ENCODE measurements at regions not wholly inside any gene's neighbourhood (a gene's known extent, or its start where the extent isn't known, plus 50 kb on each side); places are given as distances from the start of the nearest gene placed in this dataset.

DNA sequence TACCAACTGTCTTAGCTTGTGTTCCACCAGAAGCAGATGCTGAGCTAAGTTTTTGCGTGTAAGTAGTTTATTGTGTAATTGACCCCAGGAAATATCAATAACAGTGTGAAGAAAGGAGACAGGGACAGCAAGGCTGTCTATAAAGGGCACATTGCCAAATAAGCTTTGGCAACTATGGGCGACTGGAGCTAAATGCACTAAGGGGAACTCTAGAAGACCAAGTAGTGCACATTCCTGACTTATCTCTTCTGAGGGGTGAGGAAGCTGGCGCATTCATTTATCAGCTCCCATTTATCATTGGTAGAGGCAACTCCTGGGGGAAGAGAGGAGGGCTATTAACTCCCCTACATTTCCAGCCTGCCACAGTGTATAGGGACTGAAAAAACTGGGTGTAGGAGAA, 135.0 kb downstream of the DLEU7 start:
- TF ChIP-seq, protein P1, sequence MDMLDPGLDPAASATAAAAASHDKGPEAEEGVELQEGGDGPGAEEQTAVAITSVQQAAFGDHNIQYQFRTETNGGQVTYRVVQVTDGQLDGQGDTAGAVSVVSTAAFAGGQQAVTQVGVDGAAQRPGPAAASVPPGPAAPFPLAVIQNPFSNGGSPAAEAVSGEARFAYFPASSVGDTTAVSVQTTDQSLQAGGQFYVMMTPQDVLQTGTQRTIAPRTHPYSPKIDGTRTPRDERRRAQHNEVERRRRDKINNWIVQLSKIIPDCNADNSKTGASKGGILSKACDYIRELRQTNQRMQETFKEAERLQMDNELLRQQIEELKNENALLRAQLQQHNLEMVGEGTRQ (IDR thresholded peaks at IDR 0.05; ENCODE audit: low read depth, low read length), result no peak
- TF ChIP-seq, protein P2, sequence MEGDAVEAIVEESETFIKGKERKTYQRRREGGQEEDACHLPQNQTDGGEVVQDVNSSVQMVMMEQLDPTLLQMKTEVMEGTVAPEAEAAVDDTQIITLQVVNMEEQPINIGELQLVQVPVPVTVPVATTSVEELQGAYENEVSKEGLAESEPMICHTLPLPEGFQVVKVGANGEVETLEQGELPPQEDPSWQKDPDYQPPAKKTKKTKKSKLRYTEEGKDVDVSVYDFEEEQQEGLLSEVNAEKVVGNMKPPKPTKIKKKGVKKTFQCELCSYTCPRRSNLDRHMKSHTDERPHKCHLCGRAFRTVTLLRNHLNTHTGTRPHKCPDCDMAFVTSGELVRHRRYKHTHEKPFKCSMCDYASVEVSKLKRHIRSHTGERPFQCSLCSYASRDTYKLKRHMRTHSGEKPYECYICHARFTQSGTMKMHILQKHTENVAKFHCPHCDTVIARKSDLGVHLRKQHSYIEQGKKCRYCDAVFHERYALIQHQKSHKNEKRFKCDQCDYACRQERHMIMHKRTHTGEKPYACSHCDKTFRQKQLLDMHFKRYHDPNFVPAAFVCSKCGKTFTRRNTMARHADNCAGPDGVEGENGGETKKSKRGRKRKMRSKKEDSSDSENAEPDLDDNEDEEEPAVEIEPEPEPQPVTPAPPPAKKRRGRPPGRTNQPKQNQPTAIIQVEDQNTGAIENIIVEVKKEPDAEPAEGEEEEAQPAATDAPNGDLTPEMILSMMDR (conservative IDR thresholded peaks at IDR 0.05; ENCODE audit: low read depth, low read length), result no peak
- TF ChIP-seq CHD1 (IDR thresholded peaks at IDR 0.05; ENCODE audit: low read depth, low read length) (no peak), RCOR1 (IDR thresholded peaks at IDR 0.05; ENCODE audit: insufficient replicate concordance, low read length) (no peak), RFX5 (IDR thresholded peaks at IDR 0.05; ENCODE audit: low read depth, low read length) (no peak), RAD21 (IDR thresholded peaks at IDR 0.05; ENCODE audit: low read length) (no peak), POLR2A (IDR thresholded peaks at IDR 0.05; ENCODE audit: low read depth, low read length) (no peak), MXI1 (IDR thresholded peaks at IDR 0.05; ENCODE audit: borderline replicate concordance, low read depth, low read length) (no peak), MAZ (IDR thresholded peaks at IDR 0.05; ENCODE audit: borderline replicate concordance, low read depth, low read length) (no peak), NFE2L2 (IDR thresholded peaks at IDR 0.05; ENCODE audit: low read depth, low read length) (no peak), CEBPB (IDR thresholded peaks at IDR 0.05; ENCODE audit: low read depth, low read length) (no peak), MAFK (IDR thresholded peaks at IDR 0.05; ENCODE audit: low read depth, low read length) (no peak), BHLHE40 (IDR thresholded peaks at IDR 0.05; ENCODE audit: low read depth, low read length) (no peak)
- TF ChIP-seq, protein P3, sequence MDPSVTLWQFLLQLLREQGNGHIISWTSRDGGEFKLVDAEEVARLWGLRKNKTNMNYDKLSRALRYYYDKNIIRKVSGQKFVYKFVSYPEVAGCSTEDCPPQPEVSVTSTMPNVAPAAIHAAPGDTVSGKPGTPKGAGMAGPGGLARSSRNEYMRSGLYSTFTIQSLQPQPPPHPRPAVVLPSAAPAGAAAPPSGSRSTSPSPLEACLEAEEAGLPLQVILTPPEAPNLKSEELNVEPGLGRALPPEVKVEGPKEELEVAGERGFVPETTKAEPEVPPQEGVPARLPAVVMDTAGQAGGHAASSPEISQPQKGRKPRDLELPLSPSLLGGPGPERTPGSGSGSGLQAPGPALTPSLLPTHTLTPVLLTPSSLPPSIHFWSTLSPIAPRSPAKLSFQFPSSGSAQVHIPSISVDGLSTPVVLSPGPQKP (IDR thresholded peaks at IDR 0.05; ENCODE audit: borderline replicate concordance, low read depth, low read length), result no peak
- Histone ChIP-seq H3K4me2 (ENCODE audit: low read depth, low read length) (no peak overlapping the region), H3K27me3 (ENCODE audit: control insufficient read depth, insufficient read depth, low read length) (peaks cover 11% of the 10 kb centered on the region), H3K23ac (ENCODE audit: low read depth, low read length) (no peak overlapping the region), H3K9me3 (ENCODE audit: control insufficient read depth, insufficient read depth, low read length) (no peaks in the 10 kb centered on the region), H3K4me1 (ENCODE audit: control insufficient read depth, insufficient read depth, low read length) (no peaks in the 10 kb centered on the region), H2BK15ac (ENCODE audit: low read depth, low read length) (no peak overlapping the region), H3K18ac (ENCODE audit: low read depth, low read length) (no peak overlapping the region), H3K36me3 (ENCODE audit: control insufficient read depth, insufficient read depth, low read length) (no peaks in the 10 kb centered on the region), H2BK120ac (ENCODE audit: low read depth, low read length) (no peak overlapping the region), H3K9me1 (ENCODE audit: insufficient read depth, low read length) (no peaks in the 10 kb centered on the region), H3K56ac (ENCODE audit: extremely low read depth, insufficient read depth, low read length) (no peak overlapping the region), H3K79me1 (ENCODE audit: low read depth in 1 of 2, low read length in 2 of 2) (no peaks in the 10 kb centered on the region), H2AK5ac (ENCODE audit: low read depth, low read length) (no peak overlapping the region), H3K27ac (ENCODE audit: insufficient read depth, low read length) (no peak overlapping the region), H2AFZ (replicated peaks; ENCODE audit: low read length, poor library complexity) (no peak overlapping the region), H3K4me3 (ENCODE audit: insufficient read depth, low read depth, low read length) (no peak overlapping the region), H3K4ac (ENCODE audit: low read depth, low read length) (no peak overlapping the region), H4K5ac (ENCODE audit: low read depth, low read length) (no peak overlapping the region), H3K9ac (ENCODE audit: low read depth, low read length) (no peak overlapping the region), H2AK9ac (replicated peaks; ENCODE audit: low read depth, low read length, poor library complexity) (no peak overlapping the region), H3K14ac (replicated peaks; ENCODE audit: low read depth, low read length) (no peak overlapping the region), H4K20me1 (ENCODE audit: insufficient read depth, low read length) (no peaks in the 10 kb centered on the region), H4K8ac (ENCODE audit: low read depth in 2 of 2, low read length in 2 of 2) (no peak overlapping the region), H2BK20ac (ENCODE audit: low read depth, low read length) (no peak overlapping the region), H2BK5ac (ENCODE audit: low read depth, low read length, poor library complexity, severe bottlenecking) (no peak overlapping the region), H4K91ac (ENCODE audit: insufficient read depth, low read depth, low read length) (no peak overlapping the region)
- DNase-seq (no peak), ATAC-seq (ENCODE audit: low read depth) (no peak)
- WGBS, 2 experiments (ENCODE audit: extremely low coverage in 2 of 2, insufficient read length in 1 of 2), result no CpG with 5 or more reads among the region's 3 CpGs
- in situ Hi-C loops (cut with MboI; ENCODE audit: low sequenced_read_pairs) (no loop called here), intact Hi-C loops (cut with micrococcal nuclease) (no loop called here), dilution Hi-C loops (cut with HindIII; ENCODE audit: low sequenced_read_pairs, unreplicated experiment) (no loop called here)
- CTCF ChIA-PET, result no interaction called here
- no TSS peak for BruUV-seq (replicated peaks)
- POLR2A ChIA-PET (ENCODE audit: unreplicated experiment), result no interaction called here
